GM19328 (cell line): ENCODE measurements at regions not wholly inside any gene's neighbourhood (a gene's known extent, or its start where the extent isn't known, plus 50 kb on each side); places are given as distances from the start of the nearest gene placed in this dataset.

Experiments used
- ATAC-seq: cut with Tn5 transposase; IDR thresholded peaks from one replicate; pipeline ENCODE4 v1.9.1; 2021; ENCODE audit warnings: mild to moderate bottlenecking, moderate library complexity; ENCODE audit not compliant: unreplicated experiment

DNA sequence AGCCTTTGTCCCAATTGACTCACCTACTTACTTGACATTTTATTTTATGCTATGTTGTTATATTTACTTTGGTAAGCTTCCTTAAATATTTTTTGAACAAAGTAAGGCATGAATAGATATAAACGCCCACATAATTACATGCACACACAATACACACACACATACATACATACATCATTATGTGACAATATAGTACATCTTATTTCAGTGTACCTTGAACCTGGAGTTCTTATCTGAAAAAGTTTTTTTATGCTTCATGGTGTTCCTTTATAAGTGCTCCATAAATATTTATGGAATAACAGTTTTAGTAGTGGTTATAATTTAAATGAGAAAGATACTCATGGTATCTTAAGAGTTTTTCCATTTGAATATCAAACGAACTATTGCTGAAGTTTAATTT lies 102.8 kb upstream of the MTPN start:
- no peak for ATAC-seq

- ATAC-seq, result no peak
Measured at GRCh38 chr7:136079478-136079892, 102.3 kb upstream of the MTPN start.

- no peak for ATAC-seq
Measured at GRCh38 chr7:136079066-136079465, 101.9 kb upstream of the MTPN start.

DNA sequence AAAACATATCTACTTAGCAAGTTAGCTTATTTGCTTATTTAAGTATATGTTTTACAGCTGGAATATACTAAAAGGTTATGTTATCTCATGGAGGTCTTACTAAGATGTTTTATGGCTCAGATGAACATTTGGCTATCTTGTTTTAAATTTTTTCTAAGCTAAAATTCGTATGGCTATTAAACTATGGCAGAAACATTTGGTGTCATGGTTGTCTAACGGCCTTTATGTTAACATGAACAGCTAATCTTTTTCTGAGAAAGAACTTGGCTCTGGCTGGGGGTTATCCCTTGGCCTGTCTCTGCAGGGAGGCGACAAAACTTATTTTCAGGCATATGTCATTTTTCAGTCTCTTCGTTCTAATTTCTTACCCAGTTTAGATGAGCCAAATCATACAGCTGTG lies 101.5 kb upstream of the MTPN start:
- ATAC-seq, result no peak

- ATAC-seq, result no peak
Measured at GRCh38 chr7:136076954-136077353, 99.8 kb upstream of the MTPN start.

DNA sequence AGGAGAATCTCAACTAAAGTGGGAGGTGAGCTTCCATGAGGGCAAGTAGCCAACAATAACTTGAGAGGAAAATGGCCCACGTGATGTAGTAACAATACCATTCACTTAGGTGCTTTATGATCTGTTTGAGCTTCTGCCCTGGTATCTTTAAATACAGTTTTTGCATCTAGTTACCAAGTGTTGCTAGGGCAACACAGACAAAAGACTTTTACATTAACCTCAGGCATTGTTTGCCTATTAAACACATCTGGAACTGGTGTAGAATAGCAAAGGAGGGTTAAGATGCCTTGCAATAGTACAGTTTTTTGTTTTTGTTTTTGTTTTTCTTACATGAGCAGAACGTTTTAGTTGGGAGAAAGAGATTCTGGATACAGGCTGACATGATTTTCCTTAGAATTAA lies 97.7 kb upstream of the MTPN start:
- no peak for ATAC-seq

GRCh38 chr7:136072447-136072846 lies 95.3 kb upstream of the MTPN start:
- no peak for ATAC-seq

DNA sequence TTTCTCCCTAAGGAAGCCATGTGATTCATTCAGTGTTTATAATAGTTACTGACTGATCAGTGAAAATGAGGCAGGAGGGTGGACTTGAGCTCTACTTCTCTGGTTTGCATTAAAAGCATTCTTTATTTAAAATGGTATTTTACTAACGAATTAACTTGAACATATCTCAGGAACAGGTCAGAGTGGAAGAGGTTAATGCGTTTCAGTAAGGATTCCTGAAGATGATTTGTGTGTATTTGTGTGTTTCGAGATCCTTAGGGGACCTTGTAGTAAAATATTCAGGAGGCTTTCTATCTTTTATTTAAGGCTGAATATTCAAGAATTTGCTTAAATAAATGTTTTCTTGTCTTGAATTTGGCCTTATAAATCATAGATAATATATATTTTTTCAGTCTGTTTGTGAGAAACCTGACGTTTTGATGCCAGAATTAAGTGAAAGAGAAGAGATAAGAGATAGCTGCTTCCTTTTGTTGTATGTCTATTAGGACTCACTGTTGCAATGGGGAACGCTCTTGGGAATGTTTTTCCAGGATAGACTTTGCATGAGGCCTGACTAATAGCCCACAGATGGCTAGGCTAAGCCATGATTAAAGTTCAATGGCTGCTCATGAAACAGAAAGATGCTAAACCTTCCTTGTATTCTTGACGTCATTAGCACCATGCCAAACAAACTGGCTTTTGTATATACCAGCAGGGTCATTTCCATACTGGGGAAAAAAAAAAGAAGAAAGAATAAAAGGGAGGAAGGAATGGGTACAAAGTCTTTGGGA lies 93.8 kb upstream of the MTPN start:
- ATAC-seq, result no peak

DNA sequence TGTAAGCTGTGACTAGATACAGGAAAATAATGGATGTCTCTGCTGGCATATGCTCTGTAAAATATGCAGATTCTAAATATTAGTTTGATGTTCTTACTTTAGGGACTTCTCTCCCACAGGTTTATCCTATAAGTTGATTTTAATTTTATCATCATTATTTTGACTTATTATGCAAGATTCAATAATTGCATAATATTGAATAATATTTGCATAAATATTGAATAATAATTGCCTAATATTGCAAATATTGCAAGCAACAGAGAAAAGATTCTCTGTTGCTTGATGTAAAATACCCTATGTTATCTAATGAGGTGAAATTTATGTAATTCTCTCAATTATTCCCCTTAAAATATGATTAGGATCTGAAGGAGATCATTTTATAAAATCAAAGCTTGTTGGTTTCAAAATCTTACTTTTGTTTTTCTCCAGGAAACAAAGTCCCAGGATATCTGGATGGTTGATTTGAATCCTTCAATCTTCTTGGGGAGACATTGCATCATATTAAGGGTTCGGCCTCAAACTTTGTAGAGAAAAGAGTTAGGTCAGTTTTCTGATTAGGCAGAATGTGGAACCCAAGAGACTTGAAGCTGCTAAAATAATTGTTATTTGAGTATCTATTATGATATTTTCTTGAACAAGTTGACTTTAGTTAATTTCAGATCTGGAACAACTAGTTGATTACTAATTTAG lies 92.8 kb upstream of the MTPN start:
- no peak for ATAC-seq

GRCh38 chr7:136067277-136067676 lies 90.1 kb upstream of the MTPN start:
- ATAC-seq, result no peak

- ATAC-seq, result no peak
Measured at GRCh38 chr7:136066304-136067143, 89.4 kb upstream of the MTPN start.

DNA sequence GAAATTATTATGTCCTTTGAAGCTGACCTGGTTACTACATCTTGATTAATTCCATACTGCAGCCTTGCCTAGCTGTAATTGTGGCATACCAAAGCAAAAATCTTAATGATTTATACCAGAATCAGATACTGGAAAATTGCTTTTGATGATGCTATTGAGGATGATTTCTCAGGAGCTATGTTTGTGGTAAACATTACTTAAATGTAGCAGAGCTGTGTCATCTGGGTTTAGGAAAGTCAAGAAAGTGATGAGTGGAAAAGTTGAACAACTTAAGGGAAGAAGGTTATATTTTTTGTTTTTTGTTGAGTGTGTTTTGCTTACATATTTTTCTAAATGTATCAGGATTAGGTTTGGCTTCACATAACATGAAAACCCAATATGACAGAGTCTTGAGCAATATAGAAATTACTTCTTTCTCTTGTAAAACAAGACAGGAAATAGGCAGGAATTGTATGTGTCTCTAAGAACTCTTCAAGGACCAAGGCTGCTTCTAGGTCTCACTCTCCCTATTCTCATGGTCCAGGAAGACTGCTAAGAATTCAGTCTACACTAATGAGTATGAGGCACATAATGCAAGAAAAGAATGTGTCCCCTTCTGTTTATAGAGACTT lies 87.6 kb upstream of the MTPN start:
- no peak for ATAC-seq

DNA sequence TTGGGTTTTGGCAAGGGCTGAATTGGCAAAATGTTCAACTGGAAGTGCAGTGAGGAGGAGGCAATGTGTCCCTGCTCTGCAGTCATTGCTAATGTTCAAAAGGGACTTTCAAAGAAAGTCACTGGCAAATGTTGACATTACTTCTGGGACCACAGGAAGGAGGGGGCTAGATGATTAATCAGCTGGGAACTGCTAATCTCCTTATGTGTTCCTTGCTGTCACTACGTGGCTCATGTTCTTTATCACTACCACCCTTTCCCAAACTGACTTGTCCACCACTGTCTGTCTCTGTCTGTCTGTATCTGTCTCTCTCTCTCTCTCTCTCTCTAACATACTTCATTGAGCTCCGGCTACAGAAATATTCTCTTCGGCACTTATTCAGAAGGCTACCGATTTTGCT lies 86.9 kb upstream of the MTPN start:
- no peak for ATAC-seq

GRCh38 chr7:136063326-136063666 lies 86.1 kb upstream of the MTPN start:
- ATAC-seq, result no peak

DNA sequence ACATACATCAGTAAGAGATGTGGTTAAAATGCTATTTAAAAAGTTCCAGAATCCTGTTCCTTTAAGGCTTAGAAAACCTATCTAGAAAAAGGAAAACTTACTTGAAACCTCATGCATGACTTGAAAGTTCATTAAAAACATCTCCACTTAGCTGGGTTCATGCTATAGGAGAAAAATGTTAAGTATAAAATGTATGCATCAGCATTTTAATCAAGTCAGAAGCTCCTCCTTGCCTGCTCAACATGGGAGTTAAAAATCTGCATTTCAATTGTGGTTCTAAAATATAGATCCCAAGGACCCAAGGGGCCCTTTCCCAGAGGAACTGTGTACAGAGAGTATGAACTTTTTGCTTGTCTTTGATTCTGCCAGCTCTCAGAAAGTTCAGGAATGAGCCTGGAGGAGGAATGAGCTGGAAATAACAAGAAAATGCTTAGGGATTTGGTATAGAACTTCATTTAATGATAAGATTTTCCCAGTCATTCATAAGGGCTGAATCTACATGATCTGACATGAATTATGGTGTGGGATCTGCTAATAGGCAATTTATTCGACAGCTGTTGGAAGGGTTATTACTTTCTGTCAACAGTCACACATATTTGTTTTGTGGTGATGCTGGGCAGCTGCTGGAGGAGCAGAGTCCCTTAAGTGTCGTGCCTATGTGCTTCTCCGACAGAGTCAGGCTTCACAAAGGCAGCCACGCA lies 85.6 kb upstream of the MTPN start:
- no peak for ATAC-seq

GRCh38 chr7:136061433-136061832 lies 84.3 kb upstream of the MTPN start:
- no peak for ATAC-seq

GRCh38 chr7:136058546-136058945 lies 81.4 kb upstream of the MTPN start:
- ATAC-seq, result no peak

DNA sequence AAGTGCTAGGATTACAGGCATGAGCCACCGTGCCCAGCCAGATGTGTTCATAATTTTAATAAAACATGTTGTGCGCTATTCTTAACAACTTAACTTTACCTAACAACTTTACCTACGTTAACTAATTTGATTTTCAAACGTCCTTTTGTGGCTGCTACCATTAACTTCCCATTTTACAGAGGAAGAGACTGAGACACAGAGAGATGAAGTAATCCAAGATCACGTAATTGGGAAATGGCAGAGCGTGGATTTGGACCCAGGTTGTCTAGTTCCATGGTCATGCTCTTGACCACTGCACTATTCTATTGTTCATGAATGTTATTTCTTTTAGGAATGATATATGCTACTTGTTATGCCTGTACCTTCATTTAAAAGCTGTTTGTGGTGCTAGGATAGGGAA lies 80.3 kb upstream of the MTPN start:
- ATAC-seq, result no peak

GRCh38 chr7:136056651-136057231 lies 79.6 kb upstream of the MTPN start:
- ATAC-seq, result no peak

DNA sequence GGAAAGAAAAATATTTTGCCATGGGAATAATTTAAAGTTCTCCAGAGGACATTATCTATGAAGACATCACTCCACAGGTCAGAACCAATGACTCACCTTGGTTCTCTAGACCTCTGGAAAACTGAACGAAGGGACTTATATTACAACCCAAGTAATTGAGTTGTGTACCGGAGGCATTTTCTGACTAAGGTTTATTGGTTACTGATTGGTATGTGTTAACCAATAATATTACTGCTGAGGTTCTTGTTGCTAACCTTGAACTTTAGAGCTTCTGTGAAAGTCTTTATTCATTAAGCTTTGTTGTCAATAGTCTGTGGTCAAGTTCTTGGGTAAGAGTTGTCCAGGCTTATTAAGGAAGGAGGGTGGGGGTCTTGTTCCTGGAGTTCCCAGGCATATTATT lies 78.1 kb upstream of the MTPN start:
- no peak for ATAC-seq
